WTC11 (cell line): ENCODE measurements at regions not wholly inside any gene's neighbourhood (a gene's known extent, or its start where the extent isn't known, plus 50 kb on each side); places are given as distances from the start of the nearest gene placed in this dataset.

Source experiments
- ATAC-seq: fragments of 200-7000 bp; cut with Tn5 transposase; 2 replicates; pipeline ENCODE4 v1.10.0; 2021; ENCODE audit warnings: mild to moderate bottlenecking, moderate library complexity
- CTCF ChIA-PET: fragments of 300-600 bp; sonication (Branson Sonifier 250); formaldehyde crosslinking; loops from one replicate; lab custom pipeline; 2021; ENCODE audit warnings: antibody characterized with exemption; lab: Charles Lee
- POLR2A ChIA-PET: fragments of 350-600 bp; sonication (Branson Sonifier 250); formaldehyde crosslinking; loops from one replicate; lab custom pipeline; 2021; ENCODE audit warnings: antibody characterized with exemption; lab: Charles Lee
- DNase-seq: peaks from one replicate; pipeline ENCODE4 v3.0.0; 2021; ENCODE audit warnings: low spot score
- H3K27ac Mint-ChIP-seq: 2 replicates; pipeline ENCODE4 v1.8.0; 2021; ENCODE audit warnings: mixed read lengths
- H3K27me3 Mint-ChIP-seq: 2 replicates; pipeline ENCODE4 v1.8.0; 2021; ENCODE audit warnings: low read depth, mild to moderate bottlenecking, moderate library complexity, mixed read lengths
- H3K36me3 Mint-ChIP-seq: 2 replicates; pipeline ENCODE4 v1.8.0; 2021; ENCODE audit warnings: mixed read lengths
- H3K4me1 Mint-ChIP-seq: 2 replicates; pipeline ENCODE4 v1.8.0; 2022; ENCODE audit warnings: mixed read lengths
- H3K4me3 Mint-ChIP-seq: 2 replicates; pipeline ENCODE4 v1.8.0; 2021; ENCODE audit warnings: mild to moderate bottlenecking, moderate library complexity, mixed read lengths
- H3K9me3 Mint-ChIP-seq: 2 replicates; pipeline ENCODE4 v1.8.0; 2021; ENCODE audit warnings: mixed read lengths
- ATF3 ChIP-seq: sonication (generic); formaldehyde crosslinking; conservative IDR thresholded peaks from 2 replicates; pipeline ENCODE4 v1.8.1; 2022; ENCODE audit warnings: mild to moderate bottlenecking, missing genetic modification reagents
- CREM ChIP-seq: sonication (generic); formaldehyde crosslinking; IDR thresholded peaks from 2 replicates; pipeline ENCODE4 v1.8.1; 2022; ENCODE audit warnings: mild to moderate bottlenecking, missing genetic modification reagents, moderate library complexity
- E2F1 ChIP-seq: sonication (generic); formaldehyde crosslinking; IDR thresholded peaks from 2 replicates; pipeline ENCODE4 v1.8.0; 2022; ENCODE audit warnings: mild to moderate bottlenecking, missing genetic modification reagents
- E2F5 ChIP-seq: sonication (generic); formaldehyde crosslinking; IDR thresholded peaks from 2 replicates; pipeline ENCODE4 v1.8.1; 2022; ENCODE audit warnings: mild to moderate bottlenecking, moderate library complexity, missing genetic modification reagents
- ERG ChIP-seq: fragments of 250-450 bp; sonication (Bioruptor Pico); IDR thresholded peaks from 2 replicates; pipeline ENCODE4 v1.8.0; 2021; ENCODE audit warnings: mild to moderate bottlenecking
- FOXP4 ChIP-seq: sonication (generic); formaldehyde crosslinking; IDR thresholded peaks from 2 replicates; pipeline ENCODE4 v1.8.0; 2022; ENCODE audit warnings: mild to moderate bottlenecking, missing genetic modification reagents
- JAZF1 ChIP-seq: fragments of 250-450 bp; sonication (Bioruptor Pico); IDR thresholded peaks from 2 replicates; pipeline ENCODE4 v1.9.0; 2021; ENCODE audit warnings: moderate library complexity, mild to moderate bottlenecking, inconsistent platforms
- NFATC4 ChIP-seq: fragments of 250-450 bp; sonication (Bioruptor Pico); IDR thresholded peaks from 2 replicates; pipeline ENCODE4 v1.9.0; 2021; ENCODE audit warnings: mild to moderate bottlenecking
- NR2C2 ChIP-seq: sonication (generic); formaldehyde crosslinking; IDR thresholded peaks from 2 replicates; pipeline ENCODE4 v1.8.0; 2022; ENCODE audit warnings: mild to moderate bottlenecking, missing genetic modification reagents
- SOX15 ChIP-seq: fragments of 250-450 bp; sonication (Bioruptor Pico); IDR thresholded peaks from 2 replicates; pipeline ENCODE4 v1.9.0; 2021; ENCODE audit warnings: mild to moderate bottlenecking
- STAT6 ChIP-seq: sonication (generic); formaldehyde crosslinking; conservative IDR thresholded peaks from 2 replicates; pipeline ENCODE4 v1.8.1; 2023; ENCODE audit warnings: mild to moderate bottlenecking, low read depth, missing genetic modification reagents, moderate library complexity
- ZNF121 ChIP-seq: sonication (generic); formaldehyde crosslinking; IDR thresholded peaks from 2 replicates; pipeline ENCODE4 v1.8.0; 2023; ENCODE audit warnings: missing genetic modification reagents
- TF ChIP-seq, protein P1 (sequence below): sonication (generic); formaldehyde crosslinking; IDR thresholded peaks from 2 replicates; pipeline ENCODE4 v1.8.1; 2022; ENCODE audit warnings: mild to moderate bottlenecking, missing genetic modification reagents, moderate library complexity, borderline replicate concordance
- TF ChIP-seq, protein P2 (sequence below): sonication (generic); formaldehyde crosslinking; IDR thresholded peaks from 2 replicates; pipeline ENCODE4 v1.8.1; 2022; ENCODE audit warnings: missing genetic modification reagents, borderline replicate concordance
- TF ChIP-seq, protein P3 (sequence below): fragments of 250-450 bp; sonication (Bioruptor Pico); IDR thresholded peaks from 2 replicates; pipeline ENCODE4 v1.9.0; 2021; ENCODE audit warnings: mild to moderate bottlenecking
- TF ChIP-seq, protein P4 (sequence below): sonication (generic); formaldehyde crosslinking; IDR thresholded peaks from 2 replicates; pipeline ENCODE4 v1.8.0; 2023; ENCODE audit warnings: missing genetic modification reagents, mild to moderate bottlenecking, borderline replicate concordance

DNA sequence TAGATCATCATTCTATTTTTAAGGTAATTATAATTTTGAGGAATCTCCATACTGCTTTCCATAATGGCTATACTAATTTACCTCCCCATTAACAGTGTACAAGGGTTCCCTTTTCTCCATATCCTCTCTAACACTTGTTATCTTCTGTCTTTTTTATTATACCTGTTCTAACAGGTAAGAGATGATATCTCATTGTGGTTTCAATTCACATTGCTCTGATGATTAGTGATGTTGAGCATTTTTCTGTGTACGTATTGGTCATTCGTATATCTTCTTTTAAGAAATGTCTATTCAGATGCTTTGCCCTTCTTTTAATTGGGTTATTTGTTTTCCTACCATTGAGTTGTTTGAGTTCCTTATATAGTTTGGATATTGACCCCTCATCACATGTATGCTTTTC, 81.6 kb upstream of the SCAF8 start:
- CTCF ChIA-PET: no interaction called here
- H3K9me3 Mint-ChIP-seq: peaks cover 5% of the 10 kb centered on the region; the same call in 1 of the 2 replicates
- no peak overlapping the region for H3K27ac Mint-ChIP-seq
- H3K27me3 Mint-ChIP-seq: no peaks in the 10 kb centered on the region
- no peaks in the 10 kb centered on the region for H3K36me3 Mint-ChIP-seq
- H3K4me3 Mint-ChIP-seq: no peak overlapping the region
- peaks cover 4% of the 10 kb centered on the region for H3K4me1 Mint-ChIP-seq
- no peak for ATAC-seq
- POLR2A ChIA-PET: no interaction called here
- no peak for DNase-seq
- TF ChIP-seq, protein P1, sequence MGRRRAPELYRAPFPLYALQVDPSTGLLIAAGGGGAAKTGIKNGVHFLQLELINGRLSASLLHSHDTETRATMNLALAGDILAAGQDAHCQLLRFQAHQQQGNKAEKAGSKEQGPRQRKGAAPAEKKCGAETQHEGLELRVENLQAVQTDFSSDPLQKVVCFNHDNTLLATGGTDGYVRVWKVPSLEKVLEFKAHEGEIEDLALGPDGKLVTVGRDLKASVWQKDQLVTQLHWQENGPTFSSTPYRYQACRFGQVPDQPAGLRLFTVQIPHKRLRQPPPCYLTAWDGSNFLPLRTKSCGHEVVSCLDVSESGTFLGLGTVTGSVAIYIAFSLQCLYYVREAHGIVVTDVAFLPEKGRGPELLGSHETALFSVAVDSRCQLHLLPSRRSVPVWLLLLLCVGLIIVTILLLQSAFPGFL (CRISPR knock-in tag): no peak
- no peak for TF ChIP-seq NR2C2 (CRISPR knock-in tag)
- no peak for TF ChIP-seq ZNF121 (CRISPR knock-in tag)
- TF ChIP-seq E2F5 (CRISPR knock-in tag): no peak
- TF ChIP-seq, protein P2, sequence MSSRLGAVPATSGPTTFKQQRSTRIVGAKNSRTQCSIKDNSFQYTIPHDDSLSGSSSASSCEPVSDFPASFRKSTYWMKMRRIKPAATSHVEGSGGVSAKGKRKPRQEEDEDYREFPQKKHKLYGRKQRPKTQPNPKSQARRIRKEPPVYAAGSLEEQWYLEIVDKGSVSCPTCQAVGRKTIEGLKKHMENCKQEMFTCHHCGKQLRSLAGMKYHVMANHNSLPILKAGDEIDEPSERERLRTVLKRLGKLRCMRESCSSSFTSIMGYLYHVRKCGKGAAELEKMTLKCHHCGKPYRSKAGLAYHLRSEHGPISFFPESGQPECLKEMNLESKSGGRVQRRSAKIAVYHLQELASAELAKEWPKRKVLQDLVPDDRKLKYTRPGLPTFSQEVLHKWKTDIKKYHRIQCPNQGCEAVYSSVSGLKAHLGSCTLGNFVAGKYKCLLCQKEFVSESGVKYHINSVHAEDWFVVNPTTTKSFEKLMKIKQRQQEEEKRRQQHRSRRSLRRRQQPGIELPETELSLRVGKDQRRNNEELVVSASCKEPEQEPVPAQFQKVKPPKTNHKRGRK: no peak
- no peak for TF ChIP-seq ERG (CRISPR knock-in tag)
- TF ChIP-seq, protein P3, sequence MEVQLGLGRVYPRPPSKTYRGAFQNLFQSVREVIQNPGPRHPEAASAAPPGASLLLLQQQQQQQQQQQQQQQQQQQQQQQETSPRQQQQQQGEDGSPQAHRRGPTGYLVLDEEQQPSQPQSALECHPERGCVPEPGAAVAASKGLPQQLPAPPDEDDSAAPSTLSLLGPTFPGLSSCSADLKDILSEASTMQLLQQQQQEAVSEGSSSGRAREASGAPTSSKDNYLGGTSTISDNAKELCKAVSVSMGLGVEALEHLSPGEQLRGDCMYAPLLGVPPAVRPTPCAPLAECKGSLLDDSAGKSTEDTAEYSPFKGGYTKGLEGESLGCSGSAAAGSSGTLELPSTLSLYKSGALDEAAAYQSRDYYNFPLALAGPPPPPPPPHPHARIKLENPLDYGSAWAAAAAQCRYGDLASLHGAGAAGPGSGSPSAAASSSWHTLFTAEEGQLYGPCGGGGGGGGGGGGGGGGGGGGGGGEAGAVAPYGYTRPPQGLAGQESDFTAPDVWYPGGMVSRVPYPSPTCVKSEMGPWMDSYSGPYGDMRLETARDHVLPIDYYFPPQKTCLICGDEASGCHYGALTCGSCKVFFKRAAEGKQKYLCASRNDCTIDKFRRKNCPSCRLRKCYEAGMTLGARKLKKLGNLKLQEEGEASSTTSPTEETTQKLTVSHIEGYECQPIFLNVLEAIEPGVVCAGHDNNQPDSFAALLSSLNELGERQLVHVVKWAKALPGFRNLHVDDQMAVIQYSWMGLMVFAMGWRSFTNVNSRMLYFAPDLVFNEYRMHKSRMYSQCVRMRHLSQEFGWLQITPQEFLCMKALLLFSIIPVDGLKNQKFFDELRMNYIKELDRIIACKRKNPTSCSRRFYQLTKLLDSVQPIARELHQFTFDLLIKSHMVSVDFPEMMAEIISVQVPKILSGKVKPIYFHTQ (CRISPR knock-in tag): no peak
- TF ChIP-seq, protein P4, sequence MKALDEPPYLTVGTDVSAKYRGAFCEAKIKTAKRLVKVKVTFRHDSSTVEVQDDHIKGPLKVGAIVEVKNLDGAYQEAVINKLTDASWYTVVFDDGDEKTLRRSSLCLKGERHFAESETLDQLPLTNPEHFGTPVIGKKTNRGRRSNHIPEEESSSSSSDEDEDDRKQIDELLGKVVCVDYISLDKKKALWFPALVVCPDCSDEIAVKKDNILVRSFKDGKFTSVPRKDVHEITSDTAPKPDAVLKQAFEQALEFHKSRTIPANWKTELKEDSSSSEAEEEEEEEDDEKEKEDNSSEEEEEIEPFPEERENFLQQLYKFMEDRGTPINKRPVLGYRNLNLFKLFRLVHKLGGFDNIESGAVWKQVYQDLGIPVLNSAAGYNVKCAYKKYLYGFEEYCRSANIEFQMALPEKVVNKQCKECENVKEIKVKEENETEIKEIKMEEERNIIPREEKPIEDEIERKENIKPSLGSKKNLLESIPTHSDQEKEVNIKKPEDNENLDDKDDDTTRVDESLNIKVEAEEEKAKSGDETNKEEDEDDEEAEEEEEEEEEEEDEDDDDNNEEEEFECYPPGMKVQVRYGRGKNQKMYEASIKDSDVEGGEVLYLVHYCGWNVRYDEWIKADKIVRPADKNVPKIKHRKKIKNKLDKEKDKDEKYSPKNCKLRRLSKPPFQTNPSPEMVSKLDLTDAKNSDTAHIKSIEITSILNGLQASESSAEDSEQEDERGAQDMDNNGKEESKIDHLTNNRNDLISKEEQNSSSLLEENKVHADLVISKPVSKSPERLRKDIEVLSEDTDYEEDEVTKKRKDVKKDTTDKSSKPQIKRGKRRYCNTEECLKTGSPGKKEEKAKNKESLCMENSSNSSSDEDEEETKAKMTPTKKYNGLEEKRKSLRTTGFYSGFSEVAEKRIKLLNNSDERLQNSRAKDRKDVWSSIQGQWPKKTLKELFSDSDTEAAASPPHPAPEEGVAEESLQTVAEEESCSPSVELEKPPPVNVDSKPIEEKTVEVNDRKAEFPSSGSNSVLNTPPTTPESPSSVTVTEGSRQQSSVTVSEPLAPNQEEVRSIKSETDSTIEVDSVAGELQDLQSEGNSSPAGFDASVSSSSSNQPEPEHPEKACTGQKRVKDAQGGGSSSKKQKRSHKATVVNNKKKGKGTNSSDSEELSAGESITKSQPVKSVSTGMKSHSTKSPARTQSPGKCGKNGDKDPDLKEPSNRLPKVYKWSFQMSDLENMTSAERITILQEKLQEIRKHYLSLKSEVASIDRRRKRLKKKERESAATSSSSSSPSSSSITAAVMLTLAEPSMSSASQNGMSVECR (CRISPR knock-in tag): no peak
- no peak for TF ChIP-seq NFATC4
- TF ChIP-seq SOX15: no peak
- no peak for TF ChIP-seq FOXP4 (CRISPR knock-in tag)
- TF ChIP-seq CREM (CRISPR knock-in tag): no peak
- TF ChIP-seq JAZF1 (CRISPR knock-in tag): no peak
- TF ChIP-seq E2F1 (CRISPR knock-in tag): no peak
- TF ChIP-seq STAT6: no peak
- no peak for TF ChIP-seq ATF3 (CRISPR knock-in tag)
